ENCODE measurements at regions not wholly inside any gene's neighbourhood (a gene's known extent, or its start where the extent isn't known, plus 50 kb on each side); places are given as distances from the start of the nearest gene placed in this dataset.
"Not testable (repeated sequence)": the region's sequence is repeated elsewhere in the genome, so short reads cannot be mapped to it uniquely, and the experiment has no call there.

DNA sequence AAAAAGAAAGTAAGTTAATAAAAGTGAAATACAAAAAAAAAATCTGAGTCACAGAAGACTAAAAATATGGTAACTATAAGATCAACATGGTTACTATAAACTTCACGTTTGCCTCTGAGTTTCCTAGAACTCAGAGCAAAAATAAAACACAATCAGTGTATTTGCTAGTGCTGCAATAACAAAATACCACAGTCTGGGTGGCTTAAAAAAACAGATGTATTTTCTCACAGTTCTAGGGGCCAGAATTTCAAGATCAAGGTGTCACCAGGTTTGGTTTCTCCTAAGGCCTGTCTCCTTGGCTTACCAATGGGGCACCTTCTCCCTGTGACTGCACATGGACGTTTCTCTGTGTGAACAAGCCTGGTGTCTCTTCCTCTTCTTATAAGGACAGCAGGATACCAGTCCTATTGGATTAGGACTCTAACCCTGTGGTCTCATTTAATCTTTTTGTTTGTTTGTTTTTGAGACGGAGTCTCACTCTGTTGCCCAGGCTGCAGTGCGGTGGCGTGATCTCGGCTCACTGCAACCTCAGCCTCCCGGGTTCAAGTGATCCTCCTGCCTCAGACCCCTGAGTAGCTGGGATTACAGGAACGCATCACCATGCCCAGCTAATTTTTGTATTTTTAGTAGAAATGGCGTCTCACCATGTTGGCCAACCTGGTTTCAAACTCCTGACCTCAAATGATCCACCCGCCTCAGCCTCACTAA is 104.9 kb upstream of the LOC128125822 start:
- Histone ChIP-seq H3K9ac (ENCODE audit: low read length) (no peak overlapping the region), H3K4me1 (ENCODE audit: control insufficient read depth, insufficient read depth, low read length) (no peaks in the 10 kb centered on the region), H3K36me3 (ENCODE audit: control insufficient read depth, insufficient read depth, low read length) (no peaks in the 10 kb centered on the region), H3K27me3 (ENCODE audit: control insufficient read depth, insufficient read depth, low read length) (no peaks in the 10 kb centered on the region), H3K9me3 (ENCODE audit: control insufficient read depth, low read length) (no peaks in the 10 kb centered on the region), H3K4me3 (ENCODE audit: low read length) (no peak overlapping the region)

GRCh38 chr6:63471145-63471544 is 101.1 kb upstream of the LOC128125822 start:
- not testable (repeated sequence) for H3K4me3 ChIP-seq (ENCODE audit: low read length); H3K4me1 ChIP-seq (ENCODE audit: control insufficient read depth, insufficient read depth, low read length); H3K27me3 ChIP-seq (ENCODE audit: control insufficient read depth, insufficient read depth, low read length); H3K36me3 ChIP-seq (ENCODE audit: control insufficient read depth, insufficient read depth, low read length); H3K9ac ChIP-seq (ENCODE audit: low read length); H3K9me3 ChIP-seq (ENCODE audit: control insufficient read depth, low read length)

GRCh38 chr6:63471654-63472053 is 100.6 kb upstream of the LOC128125822 start:
- Histone ChIP-seq H3K4me1 (ENCODE audit: control insufficient read depth, insufficient read depth, low read length) (no peaks in the 10 kb centered on the region), H3K27me3 (ENCODE audit: control insufficient read depth, insufficient read depth, low read length) (no peaks in the 10 kb centered on the region), H3K36me3 (ENCODE audit: control insufficient read depth, insufficient read depth, low read length) (no peaks in the 10 kb centered on the region), H3K4me3 (ENCODE audit: low read length) (no peak overlapping the region), H3K9me3 (ENCODE audit: control insufficient read depth, low read length) (no peaks in the 10 kb centered on the region), H3K9ac (ENCODE audit: low read length) (no peak overlapping the region)

- Histone ChIP-seq H3K36me3 (ENCODE audit: control insufficient read depth, insufficient read depth, low read length) (no peaks in the 10 kb centered on the region), H3K4me1 (ENCODE audit: control insufficient read depth, insufficient read depth, low read length) (no peaks in the 10 kb centered on the region), H3K9ac (ENCODE audit: low read length) (no peak overlapping the region), H3K27me3 (ENCODE audit: control insufficient read depth, insufficient read depth, low read length) (no peaks in the 10 kb centered on the region), H3K9me3 (ENCODE audit: control insufficient read depth, low read length) (no peaks in the 10 kb centered on the region), H3K4me3 (ENCODE audit: low read length) (no peak overlapping the region)
These were observed 96.6 kb upstream of the LOC128125822 start for GRCh38 chr6:63475707-63476106.

GRCh38 chr6:63476302-63476701 is 96.0 kb upstream of the LOC128125822 start:
- H3K4me3 ChIP-seq (ENCODE audit: low read length), result no peak overlapping the region
- H3K9me3 ChIP-seq (ENCODE audit: control insufficient read depth, low read length), result no peaks in the 10 kb centered on the region
- H3K9ac ChIP-seq (ENCODE audit: low read length), result no peak overlapping the region
- no peaks in the 10 kb centered on the region for H3K27me3 ChIP-seq (ENCODE audit: control insufficient read depth, insufficient read depth, low read length)
- no peaks in the 10 kb centered on the region for H3K36me3 ChIP-seq (ENCODE audit: control insufficient read depth, insufficient read depth, low read length)
- H3K4me1 ChIP-seq (ENCODE audit: control insufficient read depth, insufficient read depth, low read length), result no peaks in the 10 kb centered on the region

GRCh38 chr6:63477422-63478040 is 94.7 kb upstream of the LOC128125822 start:
- H3K9me3 ChIP-seq (ENCODE audit: control insufficient read depth, low read length), result no peaks in the 10 kb centered on the region
- no peaks in the 10 kb centered on the region for H3K4me1 ChIP-seq (ENCODE audit: control insufficient read depth, insufficient read depth, low read length)
- no peaks in the 10 kb centered on the region for H3K36me3 ChIP-seq (ENCODE audit: control insufficient read depth, insufficient read depth, low read length)
- H3K27me3 ChIP-seq (ENCODE audit: control insufficient read depth, insufficient read depth, low read length), result no peaks in the 10 kb centered on the region
- H3K4me3 ChIP-seq (ENCODE audit: low read length), result no peak overlapping the region
- no peak overlapping the region for H3K9ac ChIP-seq (ENCODE audit: low read length)

- Histone ChIP-seq H3K36me3 (ENCODE audit: control insufficient read depth, insufficient read depth, low read length) (no peaks in the 10 kb centered on the region), H3K9me3 (ENCODE audit: control insufficient read depth, low read length) (no peaks in the 10 kb centered on the region), H3K4me1 (ENCODE audit: control insufficient read depth, insufficient read depth, low read length) (no peaks in the 10 kb centered on the region), H3K27me3 (ENCODE audit: control insufficient read depth, insufficient read depth, low read length) (no peaks in the 10 kb centered on the region), H3K4me3 (ENCODE audit: low read length) (no peak overlapping the region), H3K9ac (ENCODE audit: low read length) (no peak overlapping the region)
These were observed 93.5 kb upstream of the LOC128125822 start for GRCh38 chr6:63478734-63479133.

GRCh38 chr6:63486196-63486595 is 86.1 kb upstream of the LOC128125822 start:
- Histone ChIP-seq H3K4me1 (ENCODE audit: control insufficient read depth, insufficient read depth, low read length) (peaks cover 11% of the 10 kb centered on the region), H3K27me3 (ENCODE audit: control insufficient read depth, insufficient read depth, low read length) (no peaks in the 10 kb centered on the region), H3K9ac (ENCODE audit: low read length) (no peak overlapping the region), H3K36me3 (ENCODE audit: control insufficient read depth, insufficient read depth, low read length) (no peaks in the 10 kb centered on the region), H3K4me3 (ENCODE audit: low read length) (no peak overlapping the region), H3K9me3 (ENCODE audit: control insufficient read depth, low read length) (no peaks in the 10 kb centered on the region)

DNA sequence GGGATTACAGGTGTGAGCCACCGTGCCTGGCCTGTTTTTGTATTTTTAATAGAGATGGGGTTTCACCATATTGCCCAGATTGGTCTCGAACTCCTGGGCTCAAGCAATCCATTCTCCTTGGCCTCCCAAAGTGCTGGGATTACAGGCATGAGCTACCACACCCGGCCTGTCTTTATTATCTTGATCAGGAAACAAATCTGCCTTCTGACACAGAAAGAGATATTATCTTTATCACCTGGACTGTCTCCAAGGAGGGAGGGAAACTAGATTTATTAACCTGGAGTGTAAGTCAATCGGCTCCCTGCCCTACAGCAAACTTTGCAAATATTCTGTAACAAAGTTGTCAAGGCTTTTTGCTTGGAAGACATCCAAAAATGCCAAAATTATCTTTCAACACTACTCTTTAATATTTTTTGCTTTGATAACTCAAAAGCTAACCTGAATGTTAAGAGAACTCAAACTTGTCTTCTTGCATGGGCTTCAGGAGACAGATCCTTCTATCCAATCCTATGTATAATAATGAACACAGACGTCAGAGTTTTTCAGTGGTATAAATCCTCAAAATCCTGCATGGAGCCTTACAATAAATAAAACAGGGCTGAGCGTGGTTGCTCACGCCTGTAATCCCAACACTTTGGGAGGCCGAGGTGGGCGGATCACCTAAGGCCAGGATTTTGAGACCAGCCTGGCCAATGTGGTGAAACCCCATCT is 85.0 kb upstream of the LOC128125822 start:
- H3K27me3 ChIP-seq (ENCODE audit: control insufficient read depth, insufficient read depth, low read length), result no peaks in the 10 kb centered on the region
- H3K4me1 ChIP-seq (ENCODE audit: control insufficient read depth, insufficient read depth, low read length), result peaks cover 11% of the 10 kb centered on the region
- no peak overlapping the region for H3K4me3 ChIP-seq (ENCODE audit: low read length)
- no peak overlapping the region for H3K9ac ChIP-seq (ENCODE audit: low read length)
- no peaks in the 10 kb centered on the region for H3K9me3 ChIP-seq (ENCODE audit: control insufficient read depth, low read length)
- no peaks in the 10 kb centered on the region for H3K36me3 ChIP-seq (ENCODE audit: control insufficient read depth, insufficient read depth, low read length)

- no peaks in the 10 kb centered on the region for H3K9me3 ChIP-seq (ENCODE audit: control insufficient read depth, low read length)
- no peak overlapping the region for H3K4me3 ChIP-seq (ENCODE audit: low read length)
- H3K36me3 ChIP-seq (ENCODE audit: control insufficient read depth, insufficient read depth, low read length), result no peaks in the 10 kb centered on the region
- H3K9ac ChIP-seq (ENCODE audit: low read length), result no peak overlapping the region
- no peaks in the 10 kb centered on the region for H3K27me3 ChIP-seq (ENCODE audit: control insufficient read depth, insufficient read depth, low read length)
- H3K4me1 ChIP-seq (ENCODE audit: control insufficient read depth, insufficient read depth, low read length), result peaks cover 11% of the 10 kb centered on the region
These were observed 81.2 kb upstream of the LOC128125822 start for GRCh38 chr6:63491119-63491518.

- Histone ChIP-seq H3K27me3 (ENCODE audit: control insufficient read depth, insufficient read depth, low read length) (no peaks in the 10 kb centered on the region), H3K9ac (ENCODE audit: low read length) (no peak overlapping the region), H3K36me3 (ENCODE audit: control insufficient read depth, insufficient read depth, low read length) (no peaks in the 10 kb centered on the region), H3K4me3 (ENCODE audit: low read length) (no peak overlapping the region), H3K4me1 (ENCODE audit: control insufficient read depth, insufficient read depth, low read length) (peaks cover under 1% of the 10 kb centered on the region), H3K9me3 (ENCODE audit: control insufficient read depth, low read length) (no peaks in the 10 kb centered on the region)
These were observed 79.8 kb upstream of the LOC128125822 start for GRCh38 chr6:63492476-63492875.

DNA sequence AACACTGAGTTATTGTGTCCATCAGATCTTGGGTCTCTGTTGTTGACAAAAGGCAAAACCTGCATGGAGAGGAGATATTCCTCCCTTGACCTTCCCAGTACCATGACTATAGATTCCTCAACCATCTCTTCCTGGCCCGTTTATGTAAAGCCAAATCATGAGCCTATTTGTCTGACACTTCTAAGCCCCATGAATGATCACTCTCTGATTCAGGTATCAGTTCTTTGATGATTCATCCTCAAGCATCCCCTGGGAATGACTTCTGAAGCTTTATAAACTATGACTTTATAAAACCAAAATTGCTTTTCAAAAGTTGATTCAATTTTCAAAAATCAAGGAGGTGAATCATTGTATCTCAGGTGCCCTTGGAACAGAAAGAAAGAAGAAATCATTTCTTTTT is 78.7 kb upstream of the LOC128125822 start:
- no peak overlapping the region for H3K4me3 ChIP-seq (ENCODE audit: low read length)
- no peak overlapping the region for H3K9ac ChIP-seq (ENCODE audit: low read length)
- no peaks in the 10 kb centered on the region for H3K4me1 ChIP-seq (ENCODE audit: control insufficient read depth, insufficient read depth, low read length)
- no peaks in the 10 kb centered on the region for H3K9me3 ChIP-seq (ENCODE audit: control insufficient read depth, low read length)
- no peaks in the 10 kb centered on the region for H3K36me3 ChIP-seq (ENCODE audit: control insufficient read depth, insufficient read depth, low read length)
- no peaks in the 10 kb centered on the region for H3K27me3 ChIP-seq (ENCODE audit: control insufficient read depth, insufficient read depth, low read length)
